ENCODE measurements at regions not wholly inside any gene's neighbourhood (a gene's known extent, or its start where the extent isn't known, plus 50 kb on each side); places are given as distances from the start of the nearest gene placed in this dataset.

- H3K4me3 ChIP-seq: no peak overlapping the region
- TF ChIP-seq, protein P1, sequence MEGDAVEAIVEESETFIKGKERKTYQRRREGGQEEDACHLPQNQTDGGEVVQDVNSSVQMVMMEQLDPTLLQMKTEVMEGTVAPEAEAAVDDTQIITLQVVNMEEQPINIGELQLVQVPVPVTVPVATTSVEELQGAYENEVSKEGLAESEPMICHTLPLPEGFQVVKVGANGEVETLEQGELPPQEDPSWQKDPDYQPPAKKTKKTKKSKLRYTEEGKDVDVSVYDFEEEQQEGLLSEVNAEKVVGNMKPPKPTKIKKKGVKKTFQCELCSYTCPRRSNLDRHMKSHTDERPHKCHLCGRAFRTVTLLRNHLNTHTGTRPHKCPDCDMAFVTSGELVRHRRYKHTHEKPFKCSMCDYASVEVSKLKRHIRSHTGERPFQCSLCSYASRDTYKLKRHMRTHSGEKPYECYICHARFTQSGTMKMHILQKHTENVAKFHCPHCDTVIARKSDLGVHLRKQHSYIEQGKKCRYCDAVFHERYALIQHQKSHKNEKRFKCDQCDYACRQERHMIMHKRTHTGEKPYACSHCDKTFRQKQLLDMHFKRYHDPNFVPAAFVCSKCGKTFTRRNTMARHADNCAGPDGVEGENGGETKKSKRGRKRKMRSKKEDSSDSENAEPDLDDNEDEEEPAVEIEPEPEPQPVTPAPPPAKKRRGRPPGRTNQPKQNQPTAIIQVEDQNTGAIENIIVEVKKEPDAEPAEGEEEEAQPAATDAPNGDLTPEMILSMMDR (IDR thresholded peaks at IDR 0.05): no peak
- TF ChIP-seq POLR2A (IDR thresholded peaks at IDR 0.05): no peak
- no peaks in the 10 kb centered on the region for H3K4me1 ChIP-seq
- intact Hi-C loops (cut with DNase I; ENCODE audit: low total_unique reads): no loop called here
- H3K27ac ChIP-seq: no peak overlapping the region
- no peaks in the 10 kb centered on the region for H3K9me3 ChIP-seq
- H3K36me3 ChIP-seq: no peaks in the 10 kb centered on the region
- no peaks in the 10 kb centered on the region for H3K27me3 ChIP-seq
- DNase-seq: no peak
These were observed 684.0 kb downstream of the CDH11 start for GRCh38 chr16:64437706-64438324.

DNA sequence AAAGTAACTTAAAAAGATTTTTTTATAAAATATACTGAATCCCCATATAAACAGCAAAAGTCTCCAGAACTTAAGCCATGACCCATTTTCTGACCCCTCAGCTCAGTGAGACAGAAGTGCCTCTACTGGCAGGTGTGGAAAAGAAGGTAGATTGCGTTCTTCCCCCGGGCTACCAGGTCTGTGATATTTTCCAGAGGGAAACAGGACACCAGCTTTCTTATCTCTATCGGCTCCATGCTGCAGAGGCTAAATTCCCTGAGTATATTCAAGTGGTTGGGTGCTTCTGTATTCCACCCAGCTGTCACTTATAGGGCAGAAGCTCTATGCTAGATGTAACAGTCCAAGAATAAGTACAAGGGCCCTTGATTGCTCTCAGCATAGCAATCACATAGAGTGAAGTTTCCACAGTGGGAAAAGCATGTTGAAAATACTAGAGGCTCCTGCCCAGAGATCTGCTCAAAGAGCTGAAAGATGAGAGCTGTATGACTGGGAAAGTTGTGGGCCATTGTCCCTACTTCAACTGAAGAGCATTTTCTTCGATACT, 687.3 kb downstream of the CDH11 start:
- no peaks in the 10 kb centered on the region for H3K4me1 ChIP-seq
- TF ChIP-seq, protein P1 (IDR thresholded peaks at IDR 0.05): no peak
- no peak for TF ChIP-seq POLR2A (IDR thresholded peaks at IDR 0.05)
- intact Hi-C loops (cut with DNase I; ENCODE audit: low total_unique reads): no loop called here
- no peaks in the 10 kb centered on the region for H3K9me3 ChIP-seq
- no peaks in the 10 kb centered on the region for H3K27me3 ChIP-seq
- H3K4me3 ChIP-seq: no peak overlapping the region
- no peak for DNase-seq
- H3K27ac ChIP-seq: no peak overlapping the region
- no peaks in the 10 kb centered on the region for H3K36me3 ChIP-seq

DNA sequence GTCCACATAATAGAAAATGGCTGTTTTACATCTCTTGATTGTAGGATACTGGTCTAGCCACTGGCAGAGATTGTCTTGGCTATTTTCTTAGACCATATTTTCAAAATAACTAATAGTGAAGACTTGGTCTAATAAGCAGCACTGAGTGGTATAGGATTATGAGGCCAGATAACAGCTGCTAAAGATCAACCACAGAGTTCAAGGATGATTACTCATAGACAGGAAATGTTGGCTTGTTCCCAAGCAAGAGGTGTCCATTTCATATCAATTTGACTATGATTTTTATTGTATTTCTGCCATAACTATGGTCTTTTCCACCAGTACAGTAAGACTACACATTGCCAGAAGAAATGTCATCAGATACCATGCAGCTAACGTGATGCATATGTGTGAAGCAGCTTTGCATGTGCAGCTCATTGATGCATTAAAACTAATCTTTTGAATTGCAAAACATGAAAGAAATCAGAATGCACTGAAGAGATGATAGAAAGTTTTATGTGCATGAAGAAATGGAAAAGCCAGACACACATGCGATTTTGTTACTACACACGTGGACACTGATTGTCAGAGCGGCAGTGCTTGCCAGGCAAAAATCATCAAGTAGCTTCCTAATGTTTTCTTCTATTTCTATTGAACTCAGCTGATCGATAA, 693.3 kb downstream of the CDH11 start:
- intact Hi-C loops (cut with DNase I; ENCODE audit: low total_unique reads): no loop called here
- no peaks in the 10 kb centered on the region for H3K36me3 ChIP-seq
- TF ChIP-seq POLR2A (IDR thresholded peaks at IDR 0.05): no peak
- TF ChIP-seq, protein P1 (IDR thresholded peaks at IDR 0.05): no peak
- no peaks in the 10 kb centered on the region for H3K9me3 ChIP-seq
- H3K27ac ChIP-seq: no peak overlapping the region
- H3K4me1 ChIP-seq: no peaks in the 10 kb centered on the region
- no peaks in the 10 kb centered on the region for H3K27me3 ChIP-seq
- DNase-seq: no peak
- no peak overlapping the region for H3K4me3 ChIP-seq

- no peaks in the 10 kb centered on the region for H3K27me3 ChIP-seq
- no peaks in the 10 kb centered on the region for H3K9me3 ChIP-seq
- no peak overlapping the region for H3K4me3 ChIP-seq
- H3K36me3 ChIP-seq: no peaks in the 10 kb centered on the region
- no peak overlapping the region for H3K27ac ChIP-seq
- intact Hi-C loops (cut with DNase I; ENCODE audit: low total_unique reads): no loop called here
- no peak for DNase-seq
- TF ChIP-seq, protein P1 (IDR thresholded peaks at IDR 0.05): no peak
- no peak for TF ChIP-seq POLR2A (IDR thresholded peaks at IDR 0.05)
- H3K4me1 ChIP-seq: no peaks in the 10 kb centered on the region
These were observed 695.7 kb downstream of the CDH11 start for GRCh38 chr16:64426131-64426666.

- no peak for TF ChIP-seq POLR2A (IDR thresholded peaks at IDR 0.05)
- TF ChIP-seq, protein P1 (IDR thresholded peaks at IDR 0.05): no peak
- intact Hi-C loops (cut with DNase I; ENCODE audit: low total_unique reads): no loop called here
- H3K27me3 ChIP-seq: no peaks in the 10 kb centered on the region
- no peaks in the 10 kb centered on the region for H3K4me1 ChIP-seq
- no peak overlapping the region for H3K27ac ChIP-seq
- no peaks in the 10 kb centered on the region for H3K9me3 ChIP-seq
- no peak for DNase-seq
- no peak overlapping the region for H3K4me3 ChIP-seq
- no peaks in the 10 kb centered on the region for H3K36me3 ChIP-seq
These were observed 696.5 kb downstream of the CDH11 start for GRCh38 chr16:64425381-64425780.

Data from uterus (tissue), 3 donors.